GM12875 (cell line): ENCODE measurements at regions not wholly inside any gene's neighbourhood (a gene's known extent, or its start where the extent isn't known, plus 50 kb on each side); places are given as distances from the start of the nearest gene placed in this dataset.

Source experiments
- H3K4me3 ChIP-seq: one replicate; pipeline ENCODE4 v1.5.1; 2011; ENCODE audit warnings: low read depth, low read length, control low read depth
- CTCF ChIP-seq: IDR thresholded peaks from 2 replicates; pipeline ENCODE4 v1.5.1; 2011; ENCODE audit warnings: low read depth, mild to moderate bottlenecking, control low read depth, inconsistent platforms, low read length, moderate library complexity, borderline replicate concordance; ENCODE audit not compliant: insufficient read depth

- no peak for TF ChIP-seq CTCF
- H3K4me3 ChIP-seq = no peak overlapping the region
These were observed 284.7 kb downstream of the GPR37 start for GRCh38 chr7:124480821-124481290.

GRCh38 chr7:124480036-124480820, 285.4 kb downstream of the GPR37 start:
- no peak for TF ChIP-seq CTCF
- no peak overlapping the region for H3K4me3 ChIP-seq

- no peak overlapping the region for H3K4me3 ChIP-seq
- no peak for TF ChIP-seq CTCF
These were observed 303.3 kb downstream of the GPR37 start for GRCh38 chr7:124462249-124462648.

GRCh38 chr7:124460555-124460954, 305.0 kb downstream of the GPR37 start:
- no peak for TF ChIP-seq CTCF
- no peak overlapping the region for H3K4me3 ChIP-seq

- TF ChIP-seq CTCF = no peak
- no peak overlapping the region for H3K4me3 ChIP-seq
These were observed 305.5 kb downstream of the GPR37 start for GRCh38 chr7:124460056-124460450.

- H3K4me3 ChIP-seq = no peak overlapping the region
- TF ChIP-seq CTCF = no peak
These were observed 306.2 kb downstream of the GPR37 start for GRCh38 chr7:124459101-124460055.
